Right renal pelvis (tissue), 4 donors: ENCODE measurements at regions not wholly inside any gene's neighbourhood (a gene's known extent, or its start where the extent isn't known, plus 50 kb on each side); places are given as distances from the start of the nearest gene placed in this dataset.

Source experiments
- DNase-seq, 4 donors: peaks; one replicate each; pipeline ENCODE4 v3.0.0-alpha.2; 2013; ENCODE audit warnings: low read depth in 4 of 4, low spot score in 3 of 4, missing footprints in 1 of 4

DNA sequence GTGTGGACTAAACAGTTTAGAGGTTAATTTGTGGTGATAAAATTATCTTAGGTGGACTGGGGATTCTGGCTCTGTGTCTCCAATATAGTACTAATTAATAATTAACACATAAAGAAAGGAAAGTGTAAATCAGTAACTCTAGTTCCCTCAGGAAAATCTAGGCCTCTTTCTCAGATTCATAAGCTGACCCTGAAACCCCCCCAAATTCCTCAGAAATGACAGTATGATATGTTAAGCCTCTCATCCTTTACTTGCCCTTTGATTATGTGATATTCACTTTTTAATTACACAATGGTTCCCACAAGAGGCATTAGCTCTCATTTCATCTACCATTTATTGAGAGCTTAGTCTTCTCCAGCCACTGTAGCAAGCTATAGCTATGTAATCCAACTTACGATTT, 636.2 kb upstream of the SEMA6A start:
- no peak for DNase-seq

DNA sequence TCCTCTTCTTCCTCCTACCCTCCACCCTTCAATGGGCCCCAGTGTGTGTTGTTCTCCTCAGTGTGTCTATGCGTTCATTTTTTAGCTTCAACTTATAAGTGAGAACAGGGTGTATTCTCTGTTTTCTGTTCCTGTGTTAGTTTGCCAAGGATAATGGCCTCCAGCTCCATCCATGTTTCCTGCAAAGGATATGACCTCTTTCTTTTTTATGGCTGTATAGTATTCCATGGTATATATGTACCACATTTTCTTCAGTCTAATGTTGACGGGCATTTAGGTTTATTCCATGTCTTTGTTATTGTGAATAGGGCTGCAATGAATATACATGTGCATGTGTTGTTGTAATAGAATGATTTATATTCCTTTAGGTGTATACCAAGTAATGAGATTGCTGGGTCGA, 634.9 kb upstream of the SEMA6A start:
- DNase-seq, result no peak

DNA sequence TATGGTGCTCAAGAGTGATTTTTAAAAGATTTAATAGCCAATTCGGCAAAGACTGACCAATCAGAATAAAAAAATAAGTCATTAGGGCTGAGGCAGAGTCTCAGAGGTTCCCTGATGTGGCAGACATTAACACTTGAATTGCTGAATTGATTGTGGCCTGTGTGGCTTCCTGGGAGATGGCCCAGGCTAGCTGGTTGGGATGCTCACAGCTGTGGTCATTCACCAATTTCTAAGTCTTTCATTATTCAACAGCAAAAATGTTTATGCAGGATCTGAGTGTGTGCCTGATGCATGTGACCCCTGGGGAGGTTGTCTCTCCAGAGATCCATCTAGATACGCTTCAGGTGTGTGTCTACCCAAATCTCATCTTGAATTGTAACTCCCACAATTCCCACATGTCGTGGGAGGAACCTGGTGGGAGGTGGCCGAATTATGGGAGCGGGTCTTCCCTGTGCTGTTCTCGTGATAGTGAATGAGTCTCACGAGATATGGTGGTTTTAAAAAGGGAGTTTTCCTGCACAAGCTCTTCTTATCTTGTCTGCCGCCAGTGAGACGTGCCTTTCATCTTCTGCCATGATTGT, 632.6 kb upstream of the SEMA6A start:
- no peak for DNase-seq

- no peak for DNase-seq
Observed at GRCh38 chr5:117205894-117206293, 631.3 kb upstream of the SEMA6A start.

DNA sequence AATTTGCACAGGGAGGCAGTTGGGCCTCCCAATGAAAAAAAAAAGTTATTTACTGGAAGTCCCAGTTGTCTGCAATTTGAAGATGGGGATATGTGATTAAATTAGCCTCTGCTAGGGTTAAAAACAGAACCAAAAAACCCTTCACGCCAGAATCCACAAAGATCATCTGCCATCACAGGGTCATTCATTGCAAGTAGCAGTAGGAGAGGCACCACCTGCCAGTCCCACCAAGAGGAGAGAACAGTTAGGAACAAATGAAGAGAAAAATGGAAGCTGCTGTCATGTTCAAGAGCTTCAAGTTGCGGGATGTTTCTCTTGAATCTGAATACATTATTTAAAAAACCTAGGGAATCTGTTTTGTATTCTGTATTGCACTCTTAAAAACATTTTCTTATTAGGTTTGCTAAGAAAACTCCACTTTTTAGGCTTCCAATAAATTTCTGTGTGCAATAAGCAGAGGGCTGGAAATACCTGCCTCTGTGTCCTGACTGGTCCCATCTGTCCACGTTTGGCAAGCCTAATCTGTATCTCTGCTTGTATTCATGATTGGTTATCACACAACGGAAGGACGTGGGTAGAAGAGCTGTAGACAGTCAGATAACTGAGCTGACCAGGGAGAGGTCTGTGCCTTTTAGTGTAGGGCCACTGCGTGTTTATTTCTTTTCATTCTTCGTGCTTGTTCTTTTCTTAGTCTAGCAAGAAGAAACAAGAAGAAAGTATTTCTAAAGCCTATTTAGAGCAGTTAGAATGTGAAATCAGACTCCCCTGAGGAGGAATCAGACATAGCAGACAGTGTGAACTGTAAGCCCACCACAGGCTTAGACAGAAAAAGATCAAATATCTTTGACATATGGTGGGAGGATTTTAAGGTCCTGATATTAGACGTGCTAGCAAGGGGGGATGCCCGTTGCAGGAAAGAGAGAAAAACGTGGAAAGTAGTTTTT, 630.6 kb upstream of the SEMA6A start:
- DNase-seq, result no peak

- no peak for DNase-seq
Observed at GRCh38 chr5:117204404-117204803, 629.8 kb upstream of the SEMA6A start.

DNA sequence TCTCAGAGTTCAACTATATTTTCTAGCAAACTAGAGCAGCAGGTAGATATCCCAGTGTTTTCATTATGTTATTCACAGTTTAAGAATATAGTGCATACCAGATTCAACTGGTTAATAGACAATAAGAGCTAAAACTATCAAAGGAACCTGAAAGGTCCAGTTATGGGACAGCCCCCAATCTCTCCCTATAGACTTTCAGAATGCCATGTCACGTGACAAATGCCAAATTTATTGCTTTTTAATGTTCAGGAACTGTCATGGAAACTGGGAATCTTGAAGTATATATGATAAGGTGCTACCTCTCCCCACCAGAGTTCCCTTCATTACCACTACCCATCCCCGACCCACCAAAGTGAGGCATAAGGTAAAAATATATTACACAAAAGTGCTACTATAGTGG, 629.0 kb upstream of the SEMA6A start:
- DNase-seq, result no peak

DNA sequence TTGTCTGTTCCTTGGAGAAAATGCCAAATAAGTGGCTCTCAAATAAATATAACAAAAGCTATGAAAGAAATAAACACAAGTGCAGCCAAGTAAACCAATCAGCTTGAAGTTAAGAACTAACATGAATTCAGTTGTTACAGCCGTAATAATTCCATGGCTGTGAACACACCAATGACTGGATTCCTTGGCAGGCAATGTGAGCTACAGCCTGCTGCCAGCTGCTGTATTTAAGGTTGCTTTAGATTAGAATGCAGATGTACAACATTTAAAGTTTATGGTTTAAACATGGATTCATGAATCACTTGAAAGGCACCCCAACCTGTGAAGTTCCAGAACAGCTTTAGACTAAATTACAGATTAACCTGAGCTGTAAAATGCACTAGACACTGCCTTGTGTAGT, 626.4 kb upstream of the SEMA6A start:
- DNase-seq, result peak in 3 of 4 donors; percentile 20 to 29 (median 21)

DNA sequence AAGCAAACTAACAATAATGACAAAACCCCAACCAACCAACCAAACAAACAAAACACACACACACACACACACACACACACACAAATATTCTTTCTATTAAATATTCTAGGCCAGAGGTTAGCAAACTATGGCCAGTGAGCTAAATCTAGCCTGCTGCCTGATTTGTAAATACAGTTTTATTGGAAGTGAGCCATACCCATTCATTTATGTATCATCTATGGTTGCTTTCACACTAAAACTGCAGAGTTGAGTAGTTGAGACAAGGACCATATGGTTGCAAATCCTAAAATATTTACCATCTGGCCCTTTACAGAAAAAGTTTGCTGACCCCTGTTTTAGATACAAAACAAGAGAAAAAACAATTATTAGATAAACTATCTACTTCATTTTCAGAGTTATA, 620.5 kb upstream of the SEMA6A start:
- DNase-seq, result no peak

- DNase-seq, result no peak
Observed at GRCh38 chr5:117191251-117191650, 616.6 kb upstream of the SEMA6A start.

GRCh38 chr5:117189784-117190183, 615.2 kb upstream of the SEMA6A start:
- DNase-seq, result no peak

DNA sequence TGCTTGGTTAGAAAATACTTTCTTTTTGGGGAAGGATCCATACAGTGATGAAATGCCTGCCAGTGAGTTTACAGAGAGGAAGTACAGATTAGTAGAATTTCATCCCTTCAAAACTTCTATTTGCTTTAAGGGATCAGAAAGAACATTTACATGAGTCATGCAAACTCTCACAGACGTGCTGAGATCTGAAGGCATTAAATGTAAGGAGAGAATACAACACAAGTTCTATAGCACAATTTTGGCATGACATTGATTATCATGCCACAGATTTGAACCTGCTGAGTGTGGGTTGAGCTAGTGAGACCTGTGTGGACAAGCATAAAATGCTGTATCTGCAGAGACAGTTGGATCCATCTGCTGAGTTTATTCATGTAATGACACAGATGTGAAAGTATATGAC, 613.6 kb upstream of the SEMA6A start:
- no peak for DNase-seq

DNA sequence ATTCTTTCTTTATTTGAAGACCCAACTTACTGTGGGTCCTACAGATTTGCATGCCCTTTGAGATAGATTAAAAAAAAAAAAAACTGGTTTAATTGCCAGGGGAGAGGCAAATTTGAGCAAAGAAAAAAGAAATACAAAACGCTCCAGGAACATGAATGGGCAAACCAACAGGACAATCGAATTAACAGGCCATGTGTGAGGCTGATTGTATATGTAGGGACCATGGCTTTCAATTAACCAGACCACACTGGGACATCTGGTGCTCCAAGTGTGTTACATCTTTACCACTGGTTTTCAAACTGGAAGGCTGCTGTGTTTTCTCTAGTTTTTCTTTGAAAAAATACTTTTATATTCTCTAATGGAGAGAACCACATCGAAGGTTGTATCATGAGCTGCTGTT, 612.1 kb upstream of the SEMA6A start:
- DNase-seq, result no peak

GRCh38 chr5:117183326-117183725, 608.7 kb upstream of the SEMA6A start:
- no peak for DNase-seq

GRCh38 chr5:117182104-117182503, 607.5 kb upstream of the SEMA6A start:
- no peak for DNase-seq

DNA sequence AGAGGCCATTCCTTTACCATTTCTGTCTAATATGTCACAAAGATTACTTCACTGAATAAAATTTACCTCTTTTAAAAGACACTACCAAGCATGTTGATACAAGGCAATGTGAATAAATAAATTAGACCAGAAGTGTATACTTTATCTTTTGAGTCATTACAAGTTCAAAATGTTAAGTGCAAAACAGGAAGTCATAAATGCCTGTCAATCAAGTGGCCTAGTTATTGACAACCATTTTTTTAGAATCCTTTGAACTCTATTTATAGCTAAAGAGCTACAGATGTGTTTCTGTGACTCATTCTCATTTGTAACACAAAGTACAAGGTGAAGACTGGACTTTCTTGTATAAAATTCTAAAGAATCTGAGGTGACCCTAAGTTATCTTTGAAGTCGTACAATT, 602.7 kb upstream of the SEMA6A start:
- DNase-seq, result no peak

DNA sequence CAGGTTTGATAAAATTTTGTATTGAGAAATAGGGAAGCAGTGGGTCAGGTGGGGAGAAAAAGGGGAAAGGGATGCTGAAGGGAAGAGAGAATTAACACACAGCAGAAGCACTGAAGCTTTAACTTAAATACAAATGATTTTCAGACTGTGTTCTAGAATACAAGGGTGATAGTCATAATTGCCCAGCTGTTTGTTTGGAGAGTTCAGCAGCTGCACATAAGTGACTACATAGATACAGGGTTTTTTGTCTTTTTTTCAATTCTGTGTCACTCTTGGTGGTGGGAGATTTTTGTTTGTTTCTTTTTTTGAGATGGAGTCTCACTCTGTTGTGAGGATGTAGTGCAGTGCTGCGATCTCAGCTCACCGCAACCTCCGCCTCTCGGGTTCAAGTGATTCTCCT, 590.4 kb upstream of the SEMA6A start:
- no peak for DNase-seq

DNA sequence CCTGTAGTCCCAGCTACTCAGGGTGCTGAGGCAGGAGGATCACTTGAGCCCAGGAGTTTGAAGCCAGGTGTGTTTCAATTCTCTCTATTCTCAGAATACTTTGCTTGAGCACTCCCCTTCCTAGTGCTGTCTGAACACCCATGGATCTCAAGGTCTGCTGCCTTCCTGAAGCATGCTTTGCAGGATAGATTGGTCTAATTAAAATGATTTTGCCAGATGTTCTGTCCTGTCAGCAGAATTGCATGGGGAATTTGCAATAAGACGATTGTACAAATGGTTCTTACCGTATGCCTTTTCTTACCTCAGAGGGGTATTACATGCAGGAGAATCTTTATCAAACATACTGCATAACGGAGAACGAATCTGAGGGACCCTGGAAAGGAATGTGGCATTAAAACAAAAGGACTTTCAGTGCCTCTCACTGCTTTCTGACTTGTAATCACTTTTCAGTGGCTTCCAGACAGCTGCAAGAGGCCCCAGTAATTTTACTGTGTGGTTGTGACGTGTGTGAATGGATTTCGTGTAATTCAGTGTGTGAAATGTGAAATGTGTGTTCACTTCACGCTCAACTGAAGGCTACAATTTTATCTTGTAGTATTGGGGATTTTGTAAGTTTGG, 587.2 kb upstream of the SEMA6A start:
- DNase-seq, result no peak

DNA sequence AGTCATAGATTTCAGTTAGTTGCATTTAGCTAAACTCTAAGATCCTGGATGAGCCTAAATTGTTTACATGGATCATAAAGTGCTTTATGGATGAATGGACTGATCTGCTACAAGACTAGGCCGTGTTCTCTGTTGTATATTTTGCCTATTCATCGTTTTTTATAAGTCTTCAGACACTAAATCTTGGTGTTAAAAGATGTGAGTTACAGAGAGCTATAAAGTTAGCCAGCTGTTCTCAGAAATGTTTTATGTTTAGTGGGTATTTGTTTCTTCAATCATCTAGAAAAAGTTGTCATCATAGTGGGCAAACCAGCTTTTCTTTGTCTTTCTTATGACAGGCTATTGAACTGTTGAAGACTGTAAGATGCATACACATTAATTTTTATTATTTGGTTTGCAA, 585.8 kb upstream of the SEMA6A start:
- peak in 2 of 4 donors; percentile 29 to 41 for DNase-seq

- no peak for DNase-seq
Observed at GRCh38 chr5:117149312-117149711, 574.7 kb upstream of the SEMA6A start.

DNA sequence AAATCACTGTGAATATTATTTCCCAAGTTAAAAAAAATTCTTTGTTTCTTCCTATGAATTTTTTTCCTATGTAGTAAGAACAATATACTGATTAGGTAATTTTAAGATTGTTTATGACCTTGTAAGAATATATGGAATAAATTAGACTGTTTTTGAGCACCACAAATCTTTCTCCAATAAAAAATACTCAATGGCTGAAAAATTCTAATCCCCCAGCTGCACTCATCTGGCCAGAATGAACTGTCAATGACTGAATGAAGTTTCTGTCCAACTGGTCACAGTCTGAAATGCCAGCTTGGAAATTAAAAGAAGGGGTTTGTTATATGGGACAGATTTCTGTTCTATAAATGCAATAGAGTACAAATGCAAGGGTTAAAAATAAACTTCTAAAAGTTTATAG, 569.5 kb upstream of the SEMA6A start:
- no peak for DNase-seq

DNA sequence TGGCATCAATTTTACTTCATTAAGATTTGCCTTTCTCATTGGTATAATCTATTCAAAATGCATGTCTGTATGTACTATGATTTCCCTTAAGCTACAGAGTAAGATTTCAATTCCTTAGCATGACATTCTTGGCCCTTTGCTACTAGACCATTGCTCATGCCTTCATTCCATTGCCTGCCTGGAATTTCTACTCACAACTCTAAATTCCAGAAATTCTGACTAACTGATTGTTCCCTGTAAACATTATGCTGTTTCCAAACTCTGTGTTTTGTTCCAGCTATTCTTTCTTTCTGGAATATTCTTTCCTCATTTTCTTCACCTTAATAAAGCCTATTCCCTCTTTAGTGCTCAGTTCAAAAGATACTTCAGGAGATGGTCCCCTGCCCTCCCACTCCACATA, 568.8 kb upstream of the SEMA6A start:
- DNase-seq, result no peak
